ENCODE measurements at regions not wholly inside any gene's neighbourhood (a gene's known extent, or its start where the extent isn't known, plus 50 kb on each side); places are given as distances from the start of the nearest gene placed in this dataset.

DNA sequence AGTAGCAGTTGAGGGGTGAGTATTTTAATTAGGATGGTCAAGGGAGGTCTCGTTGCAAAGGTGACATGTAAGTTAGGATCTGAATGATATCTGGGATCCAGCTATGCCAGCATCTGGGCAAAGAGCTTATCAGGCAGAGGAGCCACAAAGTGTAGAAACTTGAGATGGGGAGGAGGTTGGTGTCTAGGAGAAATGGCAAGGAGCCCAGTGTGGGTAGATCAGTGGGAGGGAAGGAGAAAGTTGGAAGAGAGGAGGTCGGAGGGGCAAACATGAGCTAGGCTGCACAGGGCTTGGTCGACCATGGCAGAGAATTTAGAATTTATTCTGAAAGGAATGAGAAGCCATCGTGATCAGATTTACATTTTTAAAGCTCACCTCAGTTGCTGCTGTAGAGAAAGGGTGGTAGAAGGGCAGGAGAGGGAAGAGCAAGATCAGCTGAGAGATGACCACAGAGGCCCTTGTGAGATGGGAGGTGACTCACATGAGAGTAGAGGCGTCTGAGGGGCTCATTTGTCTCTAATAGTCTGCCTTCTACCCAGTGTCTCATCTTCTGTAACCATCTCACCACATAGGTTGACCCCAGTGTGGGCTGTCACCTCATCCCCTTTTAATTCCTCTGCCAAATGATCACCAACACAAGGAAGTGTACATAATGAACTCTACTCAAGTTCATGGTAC lies 170.0 kb downstream of the ETAA1 start:
- Histone ChIP-seq H3K36me3 (no peaks in the 10 kb centered on the region), H3K4me1 (no peaks in the 10 kb centered on the region), H3K4me2 (no peak overlapping the region), H3K27me3 (no peaks in the 10 kb centered on the region), H3K27ac (no peak overlapping the region), H4K20me1 (no peaks in the 10 kb centered on the region), H3K9ac (no peak overlapping the region), H3K4me3 (no peak overlapping the region), H3K9me3 (no peaks in the 10 kb centered on the region)
- no peak for TF ChIP-seq Cebpa-rat (IDR thresholded peaks at IDR 0.05)

GRCh38 chr2:67567886-67568285 lies 170.8 kb downstream of the ETAA1 start:
- H3K4me1 ChIP-seq: no peaks in the 10 kb centered on the region
- no peaks in the 10 kb centered on the region for H3K36me3 ChIP-seq
- H4K20me1 ChIP-seq: no peaks in the 10 kb centered on the region
- no peak overlapping the region for H3K9ac ChIP-seq
- no peaks in the 10 kb centered on the region for H3K9me3 ChIP-seq
- H3K4me2 ChIP-seq: no peak overlapping the region
- H3K27ac ChIP-seq: no peak overlapping the region
- H3K27me3 ChIP-seq: no peaks in the 10 kb centered on the region
- H3K4me3 ChIP-seq: no peak overlapping the region
- no peak for TF ChIP-seq Cebpa-rat (IDR thresholded peaks at IDR 0.05)

- Histone ChIP-seq H3K4me1 (no peaks in the 10 kb centered on the region), H3K9ac (no peak overlapping the region), H3K27ac (no peak overlapping the region), H3K4me3 (no peak overlapping the region), H3K4me2 (no peak overlapping the region), H4K20me1 (no peaks in the 10 kb centered on the region), H3K36me3 (no peaks in the 10 kb centered on the region), H3K9me3 (no peaks in the 10 kb centered on the region), H3K27me3 (no peaks in the 10 kb centered on the region)
- TF ChIP-seq Cebpa-rat (IDR thresholded peaks at IDR 0.05): no peak
These were observed 173.5 kb downstream of the ETAA1 start for GRCh38 chr2:67570611-67571010.

GRCh38 chr2:67571785-67572718 lies 174.9 kb downstream of the ETAA1 start:
- Histone ChIP-seq H3K36me3 (no peaks in the 10 kb centered on the region), H3K9ac (no peak overlapping the region), H4K20me1 (no peaks in the 10 kb centered on the region), H3K4me2 (no peak overlapping the region), H3K4me3 (no peak overlapping the region), H3K27me3 (no peaks in the 10 kb centered on the region), H3K4me1 (no peaks in the 10 kb centered on the region), H3K9me3 (no peaks in the 10 kb centered on the region), H3K27ac (no peak overlapping the region)
- no peak for TF ChIP-seq Cebpa-rat (IDR thresholded peaks at IDR 0.05)

DNA sequence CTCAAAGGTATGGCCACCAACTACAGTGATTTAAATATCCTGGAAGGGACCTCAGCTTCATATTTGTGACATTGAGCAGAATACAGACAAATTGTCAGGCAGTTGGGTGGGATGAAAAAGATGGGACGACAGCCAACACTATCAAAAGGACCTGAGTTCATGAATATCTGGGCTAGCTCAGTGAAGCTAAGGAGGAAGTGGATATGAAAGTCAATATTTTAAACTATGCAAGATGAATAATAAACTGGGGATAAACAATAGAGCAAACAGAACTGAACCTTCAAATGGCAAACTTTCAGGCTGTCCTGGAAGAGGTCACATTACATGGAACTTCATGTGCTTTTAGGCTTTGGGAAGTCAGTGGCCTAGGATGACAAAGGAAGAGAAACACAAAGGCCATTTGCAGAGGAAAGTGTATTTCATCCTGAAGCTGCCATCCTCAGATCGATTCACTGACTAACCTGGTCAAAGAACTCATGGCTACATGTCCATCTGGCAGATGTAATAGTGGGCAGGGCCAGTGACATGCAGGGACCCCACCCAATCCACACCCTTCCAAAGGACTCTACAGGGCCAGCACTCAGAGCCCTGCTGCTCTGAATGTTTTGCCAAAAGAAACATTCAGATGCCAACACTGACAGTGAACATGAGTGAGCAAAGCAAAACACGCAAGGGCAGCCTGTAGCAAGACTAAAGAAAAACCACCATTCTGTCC lies 175.7 kb downstream of the ETAA1 start:
- Histone ChIP-seq H4K20me1 (no peaks in the 10 kb centered on the region), H3K9me3 (no peaks in the 10 kb centered on the region), H3K9ac (no peak overlapping the region), H3K4me3 (no peak overlapping the region), H3K4me2 (no peak overlapping the region), H3K36me3 (no peaks in the 10 kb centered on the region), H3K4me1 (no peaks in the 10 kb centered on the region), H3K27ac (no peak overlapping the region), H3K27me3 (no peaks in the 10 kb centered on the region)
- no peak for TF ChIP-seq Cebpa-rat (IDR thresholded peaks at IDR 0.05)

DNA sequence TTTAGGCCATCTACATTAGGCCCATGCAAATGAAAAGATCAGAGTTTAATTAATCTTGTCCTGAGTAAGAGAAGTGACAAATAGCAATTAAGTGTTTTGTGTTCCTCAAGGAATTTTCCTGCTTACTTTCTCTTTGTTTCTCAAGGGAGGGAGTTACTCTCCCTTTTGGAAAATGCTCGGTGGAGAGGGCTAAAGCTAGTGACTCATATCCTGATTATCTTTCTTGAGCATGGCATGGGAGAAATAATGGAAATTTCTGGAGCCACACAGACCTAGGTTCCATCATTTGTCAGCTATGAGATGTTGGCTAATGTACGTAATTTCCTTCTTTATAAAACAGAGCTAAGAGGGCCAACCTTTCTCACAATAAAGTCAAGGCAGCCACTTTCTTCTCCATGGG lies 177.1 kb downstream of the ETAA1 start:
- H3K9me3 ChIP-seq: no peaks in the 10 kb centered on the region

DNA sequence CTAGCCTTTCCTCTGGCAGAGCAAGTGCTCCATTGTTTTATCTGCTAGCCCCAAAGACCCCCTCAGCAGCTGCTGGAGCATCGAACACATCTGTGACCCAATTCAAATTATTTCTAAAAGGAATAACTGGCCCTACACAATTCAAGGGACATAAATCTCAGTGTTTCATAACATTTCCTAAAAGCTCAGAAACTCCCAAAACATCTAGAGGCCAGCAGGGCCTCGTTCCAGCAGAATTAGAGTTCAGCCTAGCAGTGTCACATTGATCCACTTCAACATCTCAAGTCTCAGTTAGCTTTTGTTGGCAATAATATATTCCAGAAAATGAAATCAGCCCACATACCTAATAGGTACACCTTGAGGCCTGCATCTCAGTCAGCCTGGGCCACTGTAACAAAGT lies 179.1 kb downstream of the ETAA1 start:
- Histone ChIP-seq H4K20me1 (no peaks in the 10 kb centered on the region), H3K36me3 (no peaks in the 10 kb centered on the region), H3K9ac (no peak overlapping the region), H3K9me3 (no peaks in the 10 kb centered on the region), H3K27me3 (no peaks in the 10 kb centered on the region), H3K27ac (no peak overlapping the region), H3K4me3 (no peak overlapping the region), H3K4me1 (peaks cover 15% of the 10 kb centered on the region), H3K4me2 (no peak overlapping the region)
- TF ChIP-seq Cebpa-rat (IDR thresholded peaks at IDR 0.05): no peak

More for the DNA sequence above, 177.1 kb downstream of the ETAA1 start:
- no peak overlapping the region for H3K27ac ChIP-seq
- H3K36me3 ChIP-seq: no peaks in the 10 kb centered on the region
- no peaks in the 10 kb centered on the region for H3K27me3 ChIP-seq
- no peaks in the 10 kb centered on the region for H4K20me1 ChIP-seq
- H3K4me3 ChIP-seq: no peak overlapping the region
- no peak overlapping the region for H3K4me2 ChIP-seq
- no peak overlapping the region for H3K9ac ChIP-seq
- TF ChIP-seq Cebpa-rat (IDR thresholded peaks at IDR 0.05): no peak
- H3K4me1 ChIP-seq: peaks cover 5% of the 10 kb centered on the region

DNA sequence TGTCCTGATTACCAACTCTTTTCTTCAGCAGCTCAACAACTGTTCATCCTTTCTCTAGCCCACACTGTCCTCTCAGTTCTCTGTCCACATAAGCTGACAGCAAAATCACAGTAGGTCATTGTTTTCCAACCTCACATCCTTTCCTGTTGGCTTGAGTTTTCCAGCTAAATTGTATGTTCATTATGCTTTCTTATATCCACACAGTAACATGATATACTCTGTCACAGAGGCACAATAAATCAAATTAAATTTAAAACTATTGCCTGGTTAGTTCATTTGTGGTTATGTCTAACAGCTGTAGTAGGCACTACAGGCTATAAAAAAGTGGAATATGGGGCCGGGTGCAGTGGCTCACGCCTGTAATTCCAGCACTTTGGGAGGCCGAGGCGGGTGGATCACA lies 179.9 kb downstream of the ETAA1 start:
- no peaks in the 10 kb centered on the region for H4K20me1 ChIP-seq
- no peaks in the 10 kb centered on the region for H3K27me3 ChIP-seq
- H3K9me3 ChIP-seq: peaks cover 6% of the 10 kb centered on the region
- no peak overlapping the region for H3K27ac ChIP-seq
- no peak overlapping the region for H3K4me2 ChIP-seq
- no peaks in the 10 kb centered on the region for H3K36me3 ChIP-seq
- TF ChIP-seq Cebpa-rat (IDR thresholded peaks at IDR 0.05): no peak
- H3K4me1 ChIP-seq: peaks cover 15% of the 10 kb centered on the region
- H3K4me3 ChIP-seq: no peak overlapping the region
- H3K9ac ChIP-seq: no peak overlapping the region

GRCh38 chr2:67579216-67579615 lies 182.1 kb downstream of the ETAA1 start:
- H3K36me3 ChIP-seq: no peaks in the 10 kb centered on the region
- no peak overlapping the region for H3K4me3 ChIP-seq
- no peaks in the 10 kb centered on the region for H3K27me3 ChIP-seq
- H3K9ac ChIP-seq: no peak overlapping the region
- TF ChIP-seq Cebpa-rat (IDR thresholded peaks at IDR 0.05): no peak
- peaks cover 25% of the 10 kb centered on the region for H3K9me3 ChIP-seq
- H3K4me2 ChIP-seq: peak overlapping the region; percentile 25; the same call in 1 of the 2 replicates
- H3K27ac ChIP-seq: no peak overlapping the region
- no peaks in the 10 kb centered on the region for H4K20me1 ChIP-seq
- peaks cover 15% of the 10 kb centered on the region for H3K4me1 ChIP-seq

GRCh38 chr2:67579806-67580205 lies 182.7 kb downstream of the ETAA1 start:
- peaks cover 25% of the 10 kb centered on the region for H3K9me3 ChIP-seq
- peaks cover 15% of the 10 kb centered on the region for H3K4me1 ChIP-seq
- H3K27me3 ChIP-seq: no peaks in the 10 kb centered on the region
- no peak overlapping the region for H3K9ac ChIP-seq
- TF ChIP-seq Cebpa-rat (IDR thresholded peaks at IDR 0.05): no peak
- H3K4me2 ChIP-seq: peak overlapping the region; percentile 25; the same call in 1 of the 2 replicates
- no peak overlapping the region for H3K4me3 ChIP-seq
- H4K20me1 ChIP-seq: no peaks in the 10 kb centered on the region
- H3K27ac ChIP-seq: no peak overlapping the region
- H3K36me3 ChIP-seq: no peaks in the 10 kb centered on the region

Measured in BLaER1 (cell line).